ENCODE measurements at regions not wholly inside any gene's neighbourhood (a gene's known extent, or its start where the extent isn't known, plus 50 kb on each side); places are given as distances from the start of the nearest gene placed in this dataset.
"Not testable (repeated sequence)": the region's sequence is repeated elsewhere in the genome, so short reads cannot be mapped to it uniquely, and the experiment has no call there.

- Histone ChIP-seq H3K4me1 (no peaks in the 10 kb centered on the region), H3K9me3 (no peaks in the 10 kb centered on the region), H3K4me3 (no peak overlapping the region), H3K27me3 (no peaks in the 10 kb centered on the region), H3K27ac (no peak overlapping the region), H3K36me3 (no peaks in the 10 kb centered on the region)
- no peak for TF ChIP-seq POLR2A (IDR thresholded peaks at IDR 0.05)
- DNase-seq (ENCODE audit: low spot score in 2 of 2): no peak
Observed at GRCh38 chr6:71676298-71676697, 210.1 kb upstream of the RIMS1 start.

GRCh38 chr6:71678091-71678490 lies 208.3 kb upstream of the RIMS1 start:
- Histone ChIP-seq H3K27me3 (no peaks in the 10 kb centered on the region), H3K36me3 (no peaks in the 10 kb centered on the region), H3K4me1 (no peaks in the 10 kb centered on the region), H3K4me3 (no peak overlapping the region), H3K9me3 (no peaks in the 10 kb centered on the region), H3K27ac (no peak overlapping the region)
- 81 to 87% methylated on average over 3 of the region's 3 CpGs for WGBS, 2 donors
- DNase-seq (ENCODE audit: low spot score in 2 of 2): no peak
- no peak for TF ChIP-seq CTCF (IDR thresholded peaks at IDR 0.05)
- no peak for TF ChIP-seq POLR2A (IDR thresholded peaks at IDR 0.05)
- no peak for TF ChIP-seq EP300 (IDR thresholded peaks at IDR 0.05)

- Histone ChIP-seq H3K27ac (no peak overlapping the region), H3K4me3 (no peak overlapping the region), H3K9me3 (no peaks in the 10 kb centered on the region), H3K27me3 (no peaks in the 10 kb centered on the region), H3K4me1 (no peaks in the 10 kb centered on the region), H3K36me3 (no peaks in the 10 kb centered on the region)
- WGBS, 2 donors: 88 to 98% methylated on average over 2 of the region's 2 CpGs
- TF ChIP-seq CTCF (IDR thresholded peaks at IDR 0.05): no peak
- no peak for TF ChIP-seq POLR2A (IDR thresholded peaks at IDR 0.05)
- TF ChIP-seq EP300 (IDR thresholded peaks at IDR 0.05): no peak
- no peak for DNase-seq (ENCODE audit: low spot score in 2 of 2)
Observed at GRCh38 chr6:71681234-71681867, 205.0 kb upstream of the RIMS1 start.

- not testable (repeated sequence) for DNase-seq (ENCODE audit: low spot score in 2 of 2); H3K4me1 ChIP-seq; H3K4me3 ChIP-seq; H3K27ac ChIP-seq; H3K9me3 ChIP-seq; H3K36me3 ChIP-seq; H3K27me3 ChIP-seq
- WGBS, 2 donors: 90 to 95% methylated on average over 23 of the region's 23 CpGs
Observed at GRCh38 chr6:71686021-71686677, 200.2 kb upstream of the RIMS1 start.

DNA sequence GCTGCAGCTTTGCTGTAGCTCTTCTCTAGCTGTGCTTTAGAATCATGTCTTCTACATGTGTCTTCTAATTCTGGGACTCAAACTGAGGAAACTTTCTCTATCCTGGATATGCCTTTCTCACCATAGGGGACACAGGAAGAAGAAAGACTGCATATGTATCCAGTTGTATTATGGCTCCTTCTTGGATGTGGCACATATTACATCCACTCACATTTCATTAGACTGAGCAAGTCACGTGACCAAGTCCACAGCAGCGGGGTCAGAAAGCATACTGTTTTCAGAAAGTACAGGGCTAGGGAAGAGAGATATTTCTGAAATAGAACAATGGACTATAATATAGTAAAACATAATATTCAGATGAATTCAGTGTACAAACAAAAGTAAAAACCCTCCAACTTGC lies 187.6 kb upstream of the RIMS1 start:
- no peaks in the 10 kb centered on the region for H3K4me1 ChIP-seq
- TF ChIP-seq EP300 (IDR thresholded peaks at IDR 0.05) (no peak), CTCF (IDR thresholded peaks at IDR 0.05) (no peak), POLR2A (IDR thresholded peaks at IDR 0.05) (no peak)
- H3K27me3 ChIP-seq: no peaks in the 10 kb centered on the region
- H3K27ac ChIP-seq: no peak overlapping the region
- WGBS, 2 donors: 94% methylated on average over 2 of the region's 2 CpGs
- DNase-seq (ENCODE audit: low spot score in 2 of 2): no peak
- H3K9me3 ChIP-seq: peaks cover 0 to 7% (median 2%) of the 10 kb centered on the region in 4 donors
- no peak overlapping the region for H3K4me3 ChIP-seq
- H3K36me3 ChIP-seq: no peaks in the 10 kb centered on the region

DNA sequence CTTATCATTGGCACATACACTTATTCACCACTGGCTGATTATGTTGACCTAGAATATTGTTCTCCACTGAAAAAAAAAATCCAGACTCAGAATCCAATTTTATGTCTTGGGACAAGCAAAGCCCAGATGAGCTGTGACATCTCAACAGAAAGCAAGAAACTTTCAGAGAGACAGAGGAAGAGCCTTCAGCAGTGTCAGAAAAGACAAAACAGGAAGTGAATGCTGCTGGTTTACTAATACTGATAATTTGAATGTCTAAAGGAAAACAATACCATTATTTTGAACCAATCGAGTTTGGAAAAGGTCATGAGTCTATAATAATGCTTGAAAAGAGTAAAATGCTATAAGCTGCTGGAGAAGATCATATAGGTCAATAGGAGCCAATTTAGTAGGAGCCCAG lies 179.8 kb upstream of the RIMS1 start:
- Histone ChIP-seq H3K9me3 (no peaks in the 10 kb centered on the region), H3K36me3 (no peaks in the 10 kb centered on the region), H3K27ac (no peak overlapping the region), H3K4me3 (no peak overlapping the region), H3K27me3 (no peaks in the 10 kb centered on the region), H3K4me1 (no peaks in the 10 kb centered on the region)
- 13 to 23% methylated on average over 1 of the region's 1 CpG for WGBS, 2 donors
- TF ChIP-seq EP300 (IDR thresholded peaks at IDR 0.05): no peak
- no peak for TF ChIP-seq POLR2A (IDR thresholded peaks at IDR 0.05)
- no peak for TF ChIP-seq CTCF (IDR thresholded peaks at IDR 0.05)
- no peak for DNase-seq (ENCODE audit: low spot score in 2 of 2)
